Astrocyte (in vitro differentiated cells and primary cell): ENCODE measurements at regions not wholly inside any gene's neighbourhood (a gene's known extent, or its start where the extent isn't known, plus 50 kb on each side); places are given as distances from the start of the nearest gene placed in this dataset.

Source experiments
- DNase-seq: peaks from one replicate; pipeline ENCODE4 v3.0.0-alpha.2; 2010; ENCODE audit warnings: low read depth
- FAIRE-seq: peaks from 2 replicates; lab custom pipeline; 2011; peaks lifted over from hg19 to GRCh38; lab: Jason Lieb, UNC
- H2AFZ ChIP-seq: 2 replicates; pipeline ENCODE4 v1.6.0; 2012; ENCODE audit warnings: low read depth, low read length, inconsistent platforms
- H3K27ac ChIP-seq: 2 replicates; pipeline ENCODE4 v1.5.1; 2011; ENCODE audit warnings: low read depth, low read length, inconsistent platforms
- H3K27me3 ChIP-seq: 2 replicates; pipeline ENCODE4 v1.6.0; 2011; ENCODE audit warnings: low read length, inconsistent platforms; ENCODE audit not compliant: insufficient read depth
- H3K36me3 ChIP-seq: 2 replicates; pipeline ENCODE4 v1.5.1; 2011; ENCODE audit warnings: low read length, inconsistent platforms; ENCODE audit not compliant: insufficient read depth
- H3K4me1 ChIP-seq: 2 replicates; pipeline ENCODE4 v1.5.1; 2011; ENCODE audit warnings: low read length, inconsistent platforms; ENCODE audit not compliant: insufficient read depth
- H3K4me2 ChIP-seq: 2 replicates; pipeline ENCODE4 v1.6.0; 2012; ENCODE audit warnings: low read length, inconsistent platforms
- H3K4me3 ChIP-seq: 2 replicates; pipeline ENCODE4 v1.5.1; 2011; ENCODE audit warnings: low read depth, mild to moderate bottlenecking, low read length, inconsistent platforms; ENCODE audit not compliant: insufficient read depth
- H3K79me2 ChIP-seq: 2 replicates; pipeline ENCODE4 v1.6.0; 2012; ENCODE audit warnings: mild to moderate bottlenecking, low read length, inconsistent platforms; ENCODE audit not compliant: insufficient read depth
- H3K9ac ChIP-seq: 2 replicates; pipeline ENCODE4 v1.6.0; 2012; ENCODE audit warnings: mild to moderate bottlenecking, low read length, inconsistent platforms
- H3K9me3 ChIP-seq: 2 replicates; pipeline ENCODE4 v1.5.1; 2012; ENCODE audit warnings: low read depth, mild to moderate bottlenecking, low read length, inconsistent platforms; ENCODE audit not compliant: insufficient read depth
- H4K20me1 ChIP-seq: 2 replicates; pipeline ENCODE4 v1.6.0; 2012; ENCODE audit warnings: low read length, inconsistent platforms; ENCODE audit not compliant: insufficient read depth
- H3K27ac Mint-ChIP-seq: one replicate; pipeline ENCODE4 v1.8.0; 2021; ENCODE audit warnings: mild to moderate bottlenecking, mixed read lengths; ENCODE audit not compliant: unreplicated experiment
- H3K27me3 Mint-ChIP-seq: one replicate; pipeline ENCODE4 v1.8.0; 2021; ENCODE audit warnings: low read depth, mixed read lengths; ENCODE audit not compliant: unreplicated experiment
- H3K36me3 Mint-ChIP-seq: one replicate; pipeline ENCODE4 v1.8.0; 2021; ENCODE audit warnings: low read depth, mixed read lengths; ENCODE audit not compliant: unreplicated experiment
- H3K4me1 Mint-ChIP-seq: one replicate; pipeline ENCODE4 v1.8.0; 2021; ENCODE audit warnings: low read depth, mixed read lengths; ENCODE audit not compliant: unreplicated experiment
- H3K4me3 Mint-ChIP-seq: one replicate; pipeline ENCODE4 v1.8.0; 2021; ENCODE audit warnings: mild to moderate bottlenecking, moderate library complexity, mixed read lengths; ENCODE audit not compliant: unreplicated experiment
- H3K9me3 Mint-ChIP-seq: one replicate; pipeline ENCODE4 v1.8.0; 2021; ENCODE audit warnings: mild to moderate bottlenecking, mixed read lengths; ENCODE audit not compliant: unreplicated experiment
- EZH2 ChIP-seq: IDR thresholded peaks from 2 replicates; pipeline ENCODE4 v1.6.1; 2012; ENCODE audit warnings: mild to moderate bottlenecking, low read length, inconsistent platforms; ENCODE audit not compliant: insufficient read depth
- TF ChIP-seq, protein P1 (sequence below): IDR thresholded peaks from 2 replicates; pipeline ENCODE4 v1.5.1; 2011; ENCODE audit warnings: low read depth, mild to moderate bottlenecking, inconsistent platforms, low read length, moderate library complexity; ENCODE audit not compliant: insufficient read depth

DNA sequence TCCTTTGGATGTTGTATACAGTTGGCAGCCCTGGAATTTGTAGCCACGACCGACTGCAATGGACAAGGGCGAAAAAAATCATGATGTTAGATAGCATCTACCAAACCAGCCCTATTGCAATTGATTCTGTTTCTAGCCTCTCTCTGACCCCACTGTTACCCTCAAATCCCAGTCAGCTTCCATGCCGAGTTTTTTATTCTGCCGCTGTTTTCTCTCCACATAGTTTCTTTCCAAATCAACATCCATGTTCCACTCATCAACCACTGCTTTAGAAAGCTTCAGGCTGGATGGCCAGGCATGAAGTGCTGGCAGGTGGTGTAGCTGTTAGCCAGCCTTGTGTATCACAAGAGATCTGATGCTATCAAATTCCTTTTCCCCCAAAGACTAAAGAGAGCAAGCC is 272.8 kb downstream of the FIGN start:
- TF ChIP-seq EZH2 = no peak
- TF ChIP-seq, protein P1, sequence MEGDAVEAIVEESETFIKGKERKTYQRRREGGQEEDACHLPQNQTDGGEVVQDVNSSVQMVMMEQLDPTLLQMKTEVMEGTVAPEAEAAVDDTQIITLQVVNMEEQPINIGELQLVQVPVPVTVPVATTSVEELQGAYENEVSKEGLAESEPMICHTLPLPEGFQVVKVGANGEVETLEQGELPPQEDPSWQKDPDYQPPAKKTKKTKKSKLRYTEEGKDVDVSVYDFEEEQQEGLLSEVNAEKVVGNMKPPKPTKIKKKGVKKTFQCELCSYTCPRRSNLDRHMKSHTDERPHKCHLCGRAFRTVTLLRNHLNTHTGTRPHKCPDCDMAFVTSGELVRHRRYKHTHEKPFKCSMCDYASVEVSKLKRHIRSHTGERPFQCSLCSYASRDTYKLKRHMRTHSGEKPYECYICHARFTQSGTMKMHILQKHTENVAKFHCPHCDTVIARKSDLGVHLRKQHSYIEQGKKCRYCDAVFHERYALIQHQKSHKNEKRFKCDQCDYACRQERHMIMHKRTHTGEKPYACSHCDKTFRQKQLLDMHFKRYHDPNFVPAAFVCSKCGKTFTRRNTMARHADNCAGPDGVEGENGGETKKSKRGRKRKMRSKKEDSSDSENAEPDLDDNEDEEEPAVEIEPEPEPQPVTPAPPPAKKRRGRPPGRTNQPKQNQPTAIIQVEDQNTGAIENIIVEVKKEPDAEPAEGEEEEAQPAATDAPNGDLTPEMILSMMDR = no peak
- FAIRE-seq (no peak), DNase-seq (no peak)
- H3K4me1 ChIP-seq = peaks cover 4% of the 10 kb centered on the region
- H3K4me1 Mint-ChIP-seq = no peaks in the 10 kb centered on the region
- no peaks in the 10 kb centered on the region for H3K27me3 Mint-ChIP-seq
- H2AFZ ChIP-seq = no peak overlapping the region
- no peak overlapping the region for H3K4me3 ChIP-seq
- H3K79me2 ChIP-seq = no peaks in the 10 kb centered on the region
- H3K4me2 ChIP-seq = no peak overlapping the region
- no peaks in the 10 kb centered on the region for H3K36me3 Mint-ChIP-seq
- no peak overlapping the region for H3K4me3 Mint-ChIP-seq
- no peak overlapping the region for H3K27ac Mint-ChIP-seq
- H3K27me3 ChIP-seq = no peaks in the 10 kb centered on the region
- no peak overlapping the region for H3K9ac ChIP-seq
- H3K9me3 ChIP-seq = no peaks in the 10 kb centered on the region
- H3K27ac ChIP-seq = no peak overlapping the region
- H4K20me1 ChIP-seq = no peaks in the 10 kb centered on the region
- no peaks in the 10 kb centered on the region for H3K36me3 ChIP-seq
- H3K9me3 Mint-ChIP-seq = peaks cover 2% of the 10 kb centered on the region

DNA sequence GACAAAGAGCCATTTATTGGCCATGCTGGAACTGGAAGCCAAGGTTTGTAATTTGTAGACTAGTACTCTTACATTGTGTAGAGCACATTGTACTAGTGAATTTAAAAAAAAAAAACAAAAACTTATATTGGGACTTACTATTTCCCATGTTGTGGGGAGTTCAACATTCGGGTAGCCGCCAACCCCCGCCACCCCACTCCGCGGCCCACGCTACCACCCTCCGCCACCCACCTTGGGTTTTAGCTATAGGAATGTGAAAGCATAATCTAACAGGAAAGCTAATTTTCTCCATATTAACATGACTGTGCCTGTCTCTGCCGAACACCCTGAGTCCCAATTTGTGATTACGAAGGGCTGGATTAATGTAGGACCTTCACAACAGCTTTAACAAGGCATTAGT is 275.8 kb downstream of the FIGN start:
- no peak overlapping the region for H3K4me3 Mint-ChIP-seq
- FAIRE-seq = no peak

More for the DNA sequence above, 275.8 kb downstream of the FIGN start:
- no peaks in the 10 kb centered on the region for H4K20me1 ChIP-seq
- no peak overlapping the region for H3K4me2 ChIP-seq
- no peaks in the 10 kb centered on the region for H3K36me3 ChIP-seq
- TF ChIP-seq EZH2 = no peak
- TF ChIP-seq, protein P1 = no peak
- H2AFZ ChIP-seq = no peak overlapping the region
- Mint-ChIP-seq H3K9me3 (peaks cover 2% of the 10 kb centered on the region), H3K36me3 (no peaks in the 10 kb centered on the region), H3K27me3 (no peaks in the 10 kb centered on the region), H3K4me1 (peaks cover 4% of the 10 kb centered on the region), H3K27ac (no peak overlapping the region)
- H3K27ac ChIP-seq = no peak overlapping the region
- no peak for DNase-seq
- no peaks in the 10 kb centered on the region for H3K79me2 ChIP-seq
- H3K4me3 ChIP-seq = no peak overlapping the region
- H3K9me3 ChIP-seq = no peaks in the 10 kb centered on the region
- no peaks in the 10 kb centered on the region for H3K4me1 ChIP-seq
- H3K27me3 ChIP-seq = no peaks in the 10 kb centered on the region
- no peak overlapping the region for H3K9ac ChIP-seq
